ENCODE measurements at regions not wholly inside any gene's neighbourhood (a gene's known extent, or its start where the extent isn't known, plus 50 kb on each side); places are given as distances from the start of the nearest gene placed in this dataset.

DNA sequence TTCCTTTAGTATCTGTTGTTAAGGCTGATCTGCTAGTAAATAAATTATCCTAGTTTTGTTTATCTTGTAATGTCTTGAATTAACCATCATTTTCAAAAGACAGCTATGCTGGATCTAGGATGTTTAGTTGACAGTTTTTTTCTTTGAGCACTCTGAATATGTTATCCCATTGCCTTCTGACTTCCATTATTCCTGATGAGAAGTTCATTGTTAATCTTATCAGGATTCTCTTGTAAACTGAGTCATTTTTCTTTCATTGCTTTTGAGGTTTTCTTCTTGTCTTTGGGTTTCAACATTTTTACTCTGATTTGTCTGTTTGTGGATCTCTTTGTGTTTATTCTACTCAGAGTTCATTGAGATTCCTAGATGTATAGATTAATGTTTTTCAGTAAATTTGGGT is 157.7 kb downstream of the WNT7A start:
- no peaks in the 10 kb centered on the region for H3K36me3 Mint-ChIP-seq (ENCODE audit: low read depth)
- H3K27me3 Mint-ChIP-seq: peaks cover 2% of the 10 kb centered on the region
- no peak overlapping the region for H3K4me3 Mint-ChIP-seq
- H3K27ac Mint-ChIP-seq: no peak overlapping the region
- H3K9me3 Mint-ChIP-seq: peaks cover 31% of the 10 kb centered on the region
- DNase-seq (no peak), ATAC-seq (no peak)
- no peaks in the 10 kb centered on the region for H3K4me1 Mint-ChIP-seq

DNA sequence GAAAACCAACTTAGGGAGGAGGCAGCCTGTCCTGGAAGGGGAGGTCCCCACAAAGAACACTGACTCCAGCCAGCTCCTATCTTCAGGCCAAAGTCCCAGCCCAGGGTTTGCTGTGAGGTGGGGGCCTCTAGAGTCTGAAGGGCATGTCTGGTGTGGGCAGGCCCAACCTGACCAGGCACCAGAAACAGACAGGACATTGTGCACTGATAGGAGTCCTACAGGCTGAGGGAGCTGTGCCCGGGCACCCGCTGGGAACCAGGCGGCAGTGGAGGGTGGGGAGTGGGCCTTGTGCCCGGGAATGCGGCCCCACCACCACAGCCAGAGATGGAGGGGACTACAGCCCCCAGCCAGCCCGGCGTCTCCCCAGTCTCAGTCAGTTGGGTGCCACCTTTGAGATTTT is 161.4 kb downstream of the WNT7A start:
- H3K9me3 Mint-ChIP-seq: peaks cover 23% of the 10 kb centered on the region

DNA sequence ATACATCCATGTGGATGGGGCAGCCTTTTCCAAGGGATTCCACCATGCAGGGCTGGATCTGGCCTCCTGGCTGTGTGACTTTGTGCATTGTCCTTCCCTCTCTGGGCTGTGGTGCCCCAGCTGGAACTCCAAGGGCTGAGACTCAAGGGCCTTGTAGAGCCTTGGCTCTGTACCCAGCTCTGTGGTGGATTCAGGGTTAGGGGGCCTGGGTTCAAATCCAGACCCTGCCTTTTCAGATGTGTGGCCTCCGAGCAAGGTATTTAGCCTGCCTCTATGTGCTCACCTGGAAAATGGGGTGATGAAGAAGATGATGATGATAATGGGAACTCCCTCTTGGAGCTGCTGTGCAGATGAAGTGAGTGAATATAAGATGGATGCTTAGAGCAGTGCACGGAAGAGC is 161.9 kb downstream of the WNT7A start:
- no peak for DNase-seq
- no peak overlapping the region for H3K4me3 Mint-ChIP-seq

More for the DNA sequence above, 161.4 kb downstream of the WNT7A start:
- Mint-ChIP-seq H3K4me1 (no peaks in the 10 kb centered on the region), H3K27me3 (no peaks in the 10 kb centered on the region), H3K27ac (no peak overlapping the region), H3K36me3 (ENCODE audit: low read depth) (no peaks in the 10 kb centered on the region), H3K4me3 (no peak overlapping the region)
- DNase-seq: no peak
- no peak for ATAC-seq

GRCh38 chr3:13717222-13717895 is 162.5 kb downstream of the WNT7A start:
- Mint-ChIP-seq H3K9me3 (peaks cover 19% of the 10 kb centered on the region), H3K4me1 (no peaks in the 10 kb centered on the region), H3K27me3 (peaks cover 1% of the 10 kb centered on the region), H3K36me3 (ENCODE audit: low read depth) (no peaks in the 10 kb centered on the region), H3K27ac (no peak overlapping the region), H3K4me3 (no peak overlapping the region)
- ATAC-seq: no peak
- DNase-seq: no peak

More for the DNA sequence above, 161.9 kb downstream of the WNT7A start:
- Mint-ChIP-seq H3K4me1 (no peaks in the 10 kb centered on the region), H3K27ac (no peak overlapping the region), H3K9me3 (peaks cover 22% of the 10 kb centered on the region), H3K36me3 (ENCODE audit: low read depth) (no peaks in the 10 kb centered on the region), H3K27me3 (no peaks in the 10 kb centered on the region)
- ATAC-seq: no peak

DNA sequence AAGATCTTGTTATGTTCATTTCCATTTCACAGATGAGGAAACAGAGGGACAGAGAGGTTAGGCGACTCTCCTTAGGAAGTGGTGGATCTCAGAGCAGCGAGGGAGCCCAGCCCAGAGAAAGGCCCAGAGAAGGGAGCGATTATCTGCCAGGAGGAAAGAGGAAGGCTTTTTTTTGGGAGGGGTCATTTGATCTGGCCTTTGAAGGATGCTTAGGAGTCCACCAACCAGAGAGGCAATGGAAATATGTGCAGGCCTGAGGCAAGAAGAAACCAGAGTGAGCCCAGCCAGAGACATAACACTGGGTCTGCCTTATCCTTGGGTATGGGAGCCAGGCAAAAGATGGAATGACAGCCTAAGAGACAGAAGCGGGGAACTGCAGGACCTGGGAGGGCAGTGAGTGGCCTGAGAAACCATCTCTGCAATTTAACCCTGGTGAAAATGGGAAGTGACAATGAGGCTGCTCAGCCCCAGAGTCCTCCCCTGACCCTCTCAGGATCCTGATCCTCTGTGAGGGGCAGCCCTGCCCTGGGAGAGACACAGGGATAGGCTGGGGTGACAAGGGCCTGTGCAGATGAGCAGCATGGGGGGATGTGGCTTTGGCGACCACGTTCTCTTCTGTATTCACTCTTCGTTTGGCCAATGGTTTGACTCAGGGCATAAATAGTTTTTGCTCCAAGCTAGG is 163.2 kb downstream of the WNT7A start:
- no peak for DNase-seq
- peaks cover 19% of the 10 kb centered on the region for H3K9me3 Mint-ChIP-seq
- H3K4me3 Mint-ChIP-seq: no peak overlapping the region
- H3K27me3 Mint-ChIP-seq: peaks cover 5% of the 10 kb centered on the region
- no peaks in the 10 kb centered on the region for H3K36me3 Mint-ChIP-seq (ENCODE audit: low read depth)
- no peaks in the 10 kb centered on the region for H3K4me1 Mint-ChIP-seq
- ATAC-seq: no peak
- no peak overlapping the region for H3K27ac Mint-ChIP-seq

GRCh38 chr3:13715961-13716360 is 163.9 kb downstream of the WNT7A start:
- Mint-ChIP-seq H3K27me3 (peaks cover 5% of the 10 kb centered on the region), H3K4me1 (no peaks in the 10 kb centered on the region), H3K36me3 (ENCODE audit: low read depth) (no peaks in the 10 kb centered on the region), H3K9me3 (peaks cover 22% of the 10 kb centered on the region), H3K27ac (no peak overlapping the region), H3K4me3 (no peak overlapping the region)
- DNase-seq (no peak), ATAC-seq (no peak)

DNA sequence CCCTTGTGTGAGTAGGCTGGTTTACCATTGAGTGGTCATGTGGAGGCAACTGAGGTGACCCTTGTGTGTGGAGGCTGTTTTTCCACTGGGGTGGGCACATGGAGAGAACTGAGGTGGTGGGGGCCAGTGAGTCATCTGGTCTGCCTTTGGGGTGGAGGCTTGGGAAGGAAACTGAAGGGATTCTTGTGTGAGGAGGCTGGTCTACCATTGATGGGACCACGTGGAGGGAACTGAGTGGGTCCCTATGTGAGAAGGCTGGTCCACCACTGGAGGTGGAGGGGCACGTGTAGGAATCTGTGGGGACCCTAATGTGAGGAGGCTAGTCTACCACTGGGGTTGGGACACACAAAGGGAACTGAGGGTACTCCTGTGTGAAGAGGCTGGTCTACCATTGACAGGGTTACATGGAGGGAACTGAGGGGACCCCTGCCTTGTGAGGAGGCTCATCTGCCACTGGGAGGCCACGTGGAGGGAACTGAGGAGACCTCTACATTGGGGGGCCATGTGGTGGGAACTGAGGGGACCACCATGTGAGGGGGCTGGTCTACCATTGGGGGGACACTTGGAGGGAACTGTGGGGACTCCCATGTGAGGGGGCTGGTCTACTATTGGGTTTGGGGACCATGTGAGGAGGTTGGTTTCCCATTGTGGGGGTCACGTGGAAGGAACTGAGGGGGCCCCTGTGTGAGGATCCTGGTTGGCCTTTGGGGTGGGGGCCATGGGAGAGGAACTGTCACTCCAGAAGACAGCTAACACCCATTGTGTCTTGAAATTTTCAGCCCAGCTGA is 164.5 kb downstream of the WNT7A start:
- DNase-seq: no peak
- Mint-ChIP-seq H3K4me1 (no peaks in the 10 kb centered on the region), H3K4me3 (no peak overlapping the region), H3K9me3 (peaks cover 22% of the 10 kb centered on the region), H3K27ac (no peak overlapping the region), H3K36me3 (ENCODE audit: low read depth) (no peaks in the 10 kb centered on the region), H3K27me3 (peaks cover 5% of the 10 kb centered on the region)
- ATAC-seq: no peak

- Mint-ChIP-seq H3K9me3 (peaks cover 22% of the 10 kb centered on the region), H3K4me3 (no peak overlapping the region), H3K27ac (no peak overlapping the region), H3K4me1 (no peaks in the 10 kb centered on the region), H3K27me3 (peaks cover 5% of the 10 kb centered on the region), H3K36me3 (ENCODE audit: low read depth) (no peaks in the 10 kb centered on the region)
- no peak for DNase-seq
- no peak for ATAC-seq
Observed at GRCh38 chr3:13714251-13714916, 165.5 kb downstream of the FBLN2 start.

- H3K4me1 Mint-ChIP-seq: no peaks in the 10 kb centered on the region
- H3K4me3 Mint-ChIP-seq: no peak overlapping the region
- H3K27me3 Mint-ChIP-seq: peaks cover 5% of the 10 kb centered on the region
- H3K9me3 Mint-ChIP-seq: peaks cover 31% of the 10 kb centered on the region
- H3K27ac Mint-ChIP-seq: no peak overlapping the region
- ATAC-seq: no peak
- no peak for DNase-seq
- no peaks in the 10 kb centered on the region for H3K36me3 Mint-ChIP-seq (ENCODE audit: low read depth)
Observed at GRCh38 chr3:13713396-13713795, 164.5 kb downstream of the FBLN2 start.

DNA sequence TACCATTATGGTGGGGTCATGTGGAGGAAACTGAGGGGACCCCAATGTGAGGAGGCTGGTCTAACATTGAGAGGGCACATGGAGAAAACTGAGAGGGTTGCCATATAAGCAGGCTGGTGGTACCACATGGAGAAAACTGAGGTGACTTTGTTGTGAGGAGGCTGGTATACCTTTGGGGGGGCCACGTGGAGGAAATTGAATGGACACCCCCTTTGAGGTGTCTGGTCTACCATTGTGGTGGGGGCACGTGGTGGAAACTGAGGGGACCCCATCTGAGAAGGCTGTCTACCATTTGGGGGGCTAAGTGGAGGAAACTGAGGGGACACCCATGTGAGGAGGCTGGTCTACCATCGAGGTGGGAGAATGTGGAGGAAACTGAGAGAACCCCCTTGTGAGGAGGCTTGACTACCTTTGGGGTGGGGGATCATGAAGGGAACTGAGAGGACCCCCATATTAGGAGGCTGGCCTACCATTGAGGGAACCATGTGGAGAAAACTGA is 163.8 kb downstream of the FBLN2 start:
- H3K27me3 Mint-ChIP-seq: peaks cover 5% of the 10 kb centered on the region
- H3K4me1 Mint-ChIP-seq: no peaks in the 10 kb centered on the region
- ATAC-seq: no peak
- H3K27ac Mint-ChIP-seq: no peak overlapping the region
- no peak for DNase-seq
- H3K36me3 Mint-ChIP-seq (ENCODE audit: low read depth): no peaks in the 10 kb centered on the region
- peaks cover 31% of the 10 kb centered on the region for H3K9me3 Mint-ChIP-seq
- no peak overlapping the region for H3K4me3 Mint-ChIP-seq

DNA sequence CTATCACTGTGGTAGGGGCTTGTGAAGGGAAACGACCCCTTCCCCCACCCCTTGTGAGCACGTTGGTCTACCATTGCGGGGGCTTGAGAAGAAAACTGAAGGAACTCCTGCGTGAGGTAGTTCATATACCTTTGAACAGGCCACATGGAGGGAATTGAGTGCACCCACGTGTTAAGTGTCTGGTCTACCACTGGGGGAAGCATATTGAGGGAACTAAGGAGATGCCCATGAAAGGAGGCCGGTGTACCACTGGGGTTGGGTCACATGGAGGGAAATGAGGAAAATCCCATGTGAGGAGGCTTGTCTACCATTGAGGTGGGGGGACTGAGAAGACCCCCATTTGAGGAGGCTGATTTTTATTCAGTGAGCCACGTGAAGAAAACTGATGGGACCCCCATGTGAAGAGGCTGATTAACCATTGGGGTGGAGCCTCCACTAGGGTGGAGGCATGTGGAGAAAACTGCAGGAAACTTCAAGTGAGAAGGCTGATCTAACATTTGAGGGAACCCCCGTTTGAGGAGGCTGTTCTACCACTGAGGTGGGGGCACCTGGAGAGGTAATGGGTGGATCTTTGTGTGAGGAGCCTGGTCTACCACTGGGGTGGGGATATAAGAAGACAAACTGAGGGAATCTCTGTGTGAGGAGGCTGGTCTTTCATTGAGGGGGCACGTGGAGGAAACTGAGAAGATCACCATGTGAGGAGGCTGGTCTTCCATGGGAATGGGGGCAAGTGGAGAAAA is 163.2 kb downstream of the FBLN2 start:
- H3K36me3 Mint-ChIP-seq (ENCODE audit: low read depth): no peaks in the 10 kb centered on the region
- no peaks in the 10 kb centered on the region for H3K4me1 Mint-ChIP-seq
- peaks cover 5% of the 10 kb centered on the region for H3K27me3 Mint-ChIP-seq
- H3K9me3 Mint-ChIP-seq: peaks cover 31% of the 10 kb centered on the region
- no peak overlapping the region for H3K4me3 Mint-ChIP-seq
- ATAC-seq (no peak), DNase-seq (no peak)
- no peak overlapping the region for H3K27ac Mint-ChIP-seq

DNA sequence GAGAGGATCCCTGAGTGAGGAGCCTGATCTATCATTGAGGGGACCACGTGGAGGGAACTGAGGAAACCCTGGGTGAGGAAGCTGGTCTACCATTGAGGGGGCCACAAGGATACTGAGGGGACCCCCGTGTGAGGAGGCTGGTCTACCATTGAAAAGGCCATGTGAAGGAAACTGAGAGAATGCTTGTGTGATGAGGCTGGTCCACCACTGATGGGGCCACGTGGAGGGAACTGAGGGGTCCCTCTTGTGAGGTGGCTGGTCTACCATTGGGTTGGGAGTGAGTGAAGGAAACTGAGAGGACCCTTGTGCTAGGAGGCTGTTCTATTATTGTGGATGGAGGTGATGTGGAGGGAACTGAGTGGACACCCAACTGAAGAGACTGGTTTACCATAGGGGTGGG is 161.3 kb downstream of the FBLN2 start:
- Mint-ChIP-seq H3K27ac (no peak overlapping the region), H3K27me3 (peaks cover 5% of the 10 kb centered on the region), H3K4me1 (no peaks in the 10 kb centered on the region), H3K4me3 (no peak overlapping the region), H3K9me3 (peaks cover 43% of the 10 kb centered on the region), H3K36me3 (ENCODE audit: low read depth) (no peaks in the 10 kb centered on the region)
- DNase-seq: no peak
- ATAC-seq: no peak

DNA sequence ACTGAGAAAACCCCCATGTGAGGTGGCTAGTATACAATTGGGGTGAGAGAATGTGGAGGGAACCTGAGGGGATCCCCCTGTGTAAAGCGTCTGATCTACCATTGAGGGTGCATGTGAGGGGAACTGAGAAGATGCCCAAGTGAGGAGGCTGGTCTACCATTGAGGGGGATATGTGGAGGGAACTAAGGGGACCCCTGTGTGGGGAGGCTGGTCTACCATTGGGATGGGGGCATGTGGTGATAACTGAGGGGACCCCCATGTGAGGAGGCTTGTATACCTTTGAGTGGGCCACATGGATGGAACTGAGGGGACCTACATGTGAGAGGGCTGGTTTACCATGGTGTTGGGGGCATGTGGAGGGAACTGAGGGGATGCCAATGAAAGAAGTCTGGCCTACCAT is 160.8 kb downstream of the FBLN2 start:
- Mint-ChIP-seq H3K27ac (no peak overlapping the region), H3K36me3 (ENCODE audit: low read depth) (no peaks in the 10 kb centered on the region), H3K9me3 (peaks cover 49% of the 10 kb centered on the region), H3K4me3 (no peak overlapping the region), H3K4me1 (no peaks in the 10 kb centered on the region), H3K27me3 (peaks cover 10% of the 10 kb centered on the region)
- DNase-seq (no peak), ATAC-seq (no peak)

Measured in activated naive CD8-positive, alpha-beta T cell treated with anti-CD3 and anti-CD28 coated beads, Interleukin-2, amount 50 U/mL, for 24 hours (primary cell).